ENCODE measurements at regions not wholly inside any gene's neighbourhood (a gene's known extent, or its start where the extent isn't known, plus 50 kb on each side); places are given as distances from the start of the nearest gene placed in this dataset.

GRCh38 chr13:34522808-34523207 lies 419.3 kb upstream of the NBEA start:
- Histone ChIP-seq H3K9ac (replicated peaks; ENCODE audit: extremely low read depth, insufficient read depth, low read length) (no peak overlapping the region), H2AFZ (ENCODE audit: low read depth, low read length) (no peak overlapping the region), H3K9me1 (replicated peaks; ENCODE audit: control insufficient read depth, extremely low read depth, insufficient read depth, low read length) (no peaks in the 10 kb centered on the region), H4K20me1 (replicated peaks; ENCODE audit: control insufficient read depth, extremely low read depth, insufficient read depth, low read length) (no peaks in the 10 kb centered on the region), H3K4me1 (ENCODE audit: control insufficient read depth, extremely low read depth, insufficient read depth, low read length) (no peaks in the 10 kb centered on the region), H3K9me3 (replicated peaks; ENCODE audit: control insufficient read depth, insufficient read depth, low read length) (no peaks in the 10 kb centered on the region), H3K79me2 (ENCODE audit: control insufficient read depth, insufficient read depth, low read length) (no peaks in the 10 kb centered on the region), H3K27me3 (ENCODE audit: control insufficient read depth in 2 of 2, insufficient read depth in 2 of 2, low read length in 2 of 2) (no peaks in the 10 kb centered on the region), H3K4me2 (ENCODE audit: insufficient read depth, low read length) (no peak overlapping the region), H3K36me3 (ENCODE audit: control insufficient read depth in 2 of 2, extremely low read depth in 1 of 2, insufficient read depth in 2 of 2, low read length in 2 of 2) (no peaks in the 10 kb centered on the region), H3K4me3 (replicated peaks in 1 of 3; ENCODE audit: insufficient read depth in 1 of 3, low read depth in 1 of 3, low read length in 3 of 3) (no peak overlapping the region), H3K27ac (ENCODE audit: insufficient read depth, low read depth, low read length) (no peak overlapping the region)
- ChIA-PET POLR2A (no interaction called here), CTCF (no interaction called here)
- DNase-seq (ENCODE audit: low read depth, low spot score) (no peak), FAIRE-seq (no peak)
- BruUV-seq (replicated peaks) = no TSS peak
- intact Hi-C loops (cut with micrococcal nuclease) (no loop called here), dilution Hi-C loops (cut with MboI; ENCODE audit: extremely low pct_ligation_motif_present, low sequenced_read_pairs) (no loop called here)
- TF ChIP-seq MYC (IDR thresholded peaks at IDR 0.05; ENCODE audit: low read depth, low read length) (no peak), GATA2 (IDR thresholded peaks at IDR 0.05; ENCODE audit: insufficient read depth, insufficient read length, low read depth, low read length) (no peak), CTCF (IDR thresholded peaks at IDR 0.05; ENCODE audit: extremely low read depth in 1 of 2, insufficient read depth in 1 of 2, low read depth in 1 of 2, low read length in 2 of 2) (no peak), FOS (IDR thresholded peaks at IDR 0.05; ENCODE audit: borderline replicate concordance, insufficient read depth, low read length) (no peak), POLR2A (IDR thresholded peaks at IDR 0.05; ENCODE audit: low read depth, low read length) (no peak), MAX (IDR thresholded peaks at IDR 0.05; ENCODE audit: insufficient read depth, insufficient read length) (no peak), POLR2AphosphoS5 (IDR thresholded peaks at IDR 0.05; ENCODE audit: insufficient read depth, low read depth, low read length) (no peak), JUN (IDR thresholded peaks at IDR 0.05; ENCODE audit: borderline replicate concordance, insufficient read depth, insufficient read length, low read depth) (no peak)
